Right atrium auricular region (tissue), 2 donors: ENCODE measurements at regions not wholly inside any gene's neighbourhood (a gene's known extent, or its start where the extent isn't known, plus 50 kb on each side); places are given as distances from the start of the nearest gene placed in this dataset.

Experiments used
- DNase-seq: peaks from one replicate; pipeline ENCODE4 v3.0.0-alpha.2; 2019; ENCODE audit warnings: low spot score
- H3K27ac ChIP-seq, 2 donors: fragments of 200-600 bp; sonication (generic); 1 replicate in 1 of 2; 2 replicates in 1 of 2; pipeline ENCODE4 v1.5.1; 2016 to 2019
- H3K27me3 ChIP-seq, 2 donors: fragments of 200-600 bp; sonication (generic); one replicate each; pipeline versions ENCODE4 v1.5.1 to v1.6.0; 2017 to 2019
- H3K36me3 ChIP-seq: fragments of 200-600 bp; sonication (generic); one replicate; pipeline ENCODE4 v1.5.1; 2016
- H3K4me1 ChIP-seq, 2 donors: fragments of 200-600 bp; sonication (generic); one replicate each; pipeline versions ENCODE4 v1.5.1 to v1.6.0; 2017 to 2019
- H3K4me3 ChIP-seq, 2 donors: fragments of 200-600 bp; sonication (generic); 1 replicate in 1 of 2; 2 replicates in 1 of 2; pipeline ENCODE4 v1.5.1; 2017 to 2019; ENCODE audit warnings: mild to moderate bottlenecking in 1 of 2, moderate library complexity in 1 of 2
- H3K9me3 ChIP-seq, 2 donors: fragments of 200-600 bp; sonication (generic); one replicate each; pipeline ENCODE4 v1.5.1; 2019
- CTCF ChIP-seq, 2 donors: fragments of 200-600 bp; sonication (generic); IDR thresholded peaks; one replicate each; pipeline ENCODE4 v1.5.1; 2019; ENCODE audit warnings: antibody characterized with exemption in 2 of 2

GRCh38 chrY:19578281-19578874, 166.1 kb downstream of the KDM5D start:
- Histone ChIP-seq H3K27ac (no peak overlapping the region), H3K4me1 (no peaks in the 10 kb centered on the region), H3K36me3 (no peaks in the 10 kb centered on the region), H3K4me3 (no peak overlapping the region), H3K9me3 (no peaks in the 10 kb centered on the region), H3K27me3 (no peaks in the 10 kb centered on the region)
- no peak for TF ChIP-seq CTCF (IDR thresholded peaks at IDR 0.05)
- no peak for DNase-seq

- Histone ChIP-seq H3K4me1 (no peaks in the 10 kb centered on the region), H3K27me3 (no peaks in the 10 kb centered on the region), H3K4me3 (no peak overlapping the region), H3K36me3 (no peaks in the 10 kb centered on the region), H3K9me3 (no peaks in the 10 kb centered on the region), H3K27ac (no peak overlapping the region)
- TF ChIP-seq CTCF (IDR thresholded peaks at IDR 0.05) = no peak
- DNase-seq = no peak
These were observed 167.3 kb downstream of the KDM5D start for GRCh38 chrY:19577250-19577649.

GRCh38 chrY:19574939-19575338, 169.6 kb downstream of the KDM5D start:
- Histone ChIP-seq H3K4me1 (no peaks in the 10 kb centered on the region), H3K36me3 (no peaks in the 10 kb centered on the region), H3K4me3 (no peak overlapping the region), H3K9me3 (no peaks in the 10 kb centered on the region), H3K27ac (no peak overlapping the region), H3K27me3 (no peaks in the 10 kb centered on the region)
- no peak for DNase-seq
- no peak for TF ChIP-seq CTCF (IDR thresholded peaks at IDR 0.05)

GRCh38 chrY:19573646-19574045, 170.9 kb downstream of the KDM5D start:
- no peak for DNase-seq
- no peak for TF ChIP-seq CTCF (IDR thresholded peaks at IDR 0.05)
- Histone ChIP-seq H3K36me3 (no peaks in the 10 kb centered on the region), H3K27ac (no peak overlapping the region), H3K4me3 (no peak overlapping the region), H3K27me3 (no peaks in the 10 kb centered on the region), H3K9me3 (no peaks in the 10 kb centered on the region), H3K4me1 (no peaks in the 10 kb centered on the region)

GRCh38 chrY:19570999-19571398, 173.5 kb downstream of the KDM5D start:
- Histone ChIP-seq H3K27ac (no peak overlapping the region), H3K9me3 (no peaks in the 10 kb centered on the region), H3K4me3 (no peak overlapping the region), H3K4me1 (no peaks in the 10 kb centered on the region), H3K36me3 (no peaks in the 10 kb centered on the region), H3K27me3 (no peaks in the 10 kb centered on the region)
- DNase-seq = no peak
- no peak for TF ChIP-seq CTCF (IDR thresholded peaks at IDR 0.05)

- no peaks in the 10 kb centered on the region for H3K4me1 ChIP-seq
- DNase-seq = no peak
- no peak for TF ChIP-seq CTCF (IDR thresholded peaks at IDR 0.05)
- no peak overlapping the region for H3K4me3 ChIP-seq
- H3K27ac ChIP-seq = no peak overlapping the region
- no peaks in the 10 kb centered on the region for H3K9me3 ChIP-seq
- no peaks in the 10 kb centered on the region for H3K36me3 ChIP-seq
- H3K27me3 ChIP-seq = no peaks in the 10 kb centered on the region
These were observed 176.6 kb downstream of the KDM5D start for GRCh38 chrY:19567943-19568342.
